Loucy (cell line): ENCODE measurements at regions not wholly inside any gene's neighbourhood (a gene's known extent, or its start where the extent isn't known, plus 50 kb on each side); places are given as distances from the start of the nearest gene placed in this dataset.

ENCODE experiments used
- H2AFZ ChIP-seq: fragments of 200-600 bp; sonication (generic); 2 replicates; pipeline ENCODE4 v1.6.0; 2016; ENCODE audit warnings: antibody characterized with exemption, mild to moderate bottlenecking, low read length, moderate library complexity
- H3F3A ChIP-seq: fragments of 200-600 bp; 2 replicates; pipeline ENCODE4 v1.6.0; 2016; ENCODE audit warnings: antibody characterized with exemption, low read depth, mild to moderate bottlenecking
- H3K27me3 ChIP-seq: fragments of 200-600 bp; sonication (generic); 2 replicates; pipeline ENCODE4 v1.6.1; 2014; ENCODE audit warnings: low read length, mild to moderate bottlenecking; ENCODE audit not compliant: insufficient read depth, poor library complexity, severe bottlenecking
- H3K36me3 ChIP-seq: fragments of 200-600 bp; sonication (generic); 2 replicates; pipeline ENCODE4 v1.6.1; 2016; ENCODE audit warnings: low read length; ENCODE audit not compliant: insufficient read depth
- H3K4me1 ChIP-seq: fragments of 200-600 bp; sonication (generic); 2 replicates; pipeline ENCODE4 v1.5.1; 2014; ENCODE audit warnings: low read length, mild to moderate bottlenecking; ENCODE audit not compliant: insufficient read depth, poor library complexity, severe bottlenecking
- H3K4me2 ChIP-seq: fragments of 200-600 bp; sonication (generic); 2 replicates; pipeline ENCODE4 v1.6.0; 2014; ENCODE audit warnings: antibody characterized with exemption, low read length, low read depth, mild to moderate bottlenecking; ENCODE audit not compliant: poor library complexity, severe bottlenecking
- H3K4me3 ChIP-seq: fragments of 200-600 bp; sonication (generic); 2 replicates; pipeline ENCODE4 v1.5.1; 2014; ENCODE audit warnings: low read length, mild to moderate bottlenecking, mixed read lengths; ENCODE audit not compliant: poor library complexity, severe bottlenecking
- H3K79me2 ChIP-seq: fragments of 200-600 bp; sonication (generic); 2 replicates; pipeline ENCODE4 v1.6.1; 2014; ENCODE audit warnings: low read length; ENCODE audit not compliant: insufficient read depth
- H3K9ac ChIP-seq: fragments of 200-600 bp; sonication (generic); 2 replicates; pipeline ENCODE4 v1.6.0; 2014; ENCODE audit warnings: mild to moderate bottlenecking, low read depth, low read length, moderate library complexity; ENCODE audit not compliant: poor library complexity, severe bottlenecking
- H3K9me2 ChIP-seq: fragments of 200-600 bp; sonication (generic); replicated peaks from 2 replicates; pipeline ENCODE4 v1.6.1; 2016; ENCODE audit warnings: low read depth, low read length, mixed read lengths
- H3K9me3 ChIP-seq: fragments of 200-600 bp; sonication (generic); 2 replicates; pipeline ENCODE4 v1.6.1; 2014; ENCODE audit warnings: mild to moderate bottlenecking, antibody characterized with exemption, low read length, low read depth; ENCODE audit not compliant: insufficient read depth
- H4K20me1 ChIP-seq: fragments of 200-600 bp; sonication (generic); 2 replicates; pipeline ENCODE4 v1.6.0; 2014; ENCODE audit warnings: antibody characterized with exemption, low read length, mild to moderate bottlenecking; ENCODE audit not compliant: insufficient read depth, poor library complexity, severe bottlenecking
- EZH2phosphoT487 ChIP-seq: fragments of 200-600 bp; IDR thresholded peaks from 2 replicates; pipeline ENCODE4 v1.6.1; 2018; ENCODE audit warnings: antibody characterized with exemption, mild to moderate bottlenecking, moderate library complexity, borderline replicate concordance
- TF ChIP-seq, protein P1 (sequence below): fragments of 200-600 bp; sonication (generic); conservative IDR thresholded peaks from 2 replicates; pipeline ENCODE4 v1.5.1; 2014; ENCODE audit warnings: mild to moderate bottlenecking, antibody characterized with exemption, low read length

DNA sequence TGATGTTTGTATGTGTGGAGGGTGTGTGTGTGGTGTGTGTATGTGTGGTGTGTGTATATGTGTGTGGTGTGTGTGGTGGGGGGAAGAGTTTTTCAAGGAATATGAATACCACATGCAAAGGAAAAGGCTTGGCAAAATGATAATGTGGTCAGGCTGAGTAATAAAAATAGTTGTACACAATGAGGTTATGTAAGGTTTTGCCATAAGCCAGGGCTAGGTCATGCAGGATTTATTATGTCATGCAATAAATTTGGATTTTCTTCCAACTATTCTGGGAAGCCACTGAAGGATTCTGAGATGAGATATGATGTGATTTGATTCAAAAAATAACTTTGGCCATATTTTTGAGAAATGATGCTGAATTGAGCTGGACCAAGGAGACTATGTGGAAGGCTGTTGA is 1191.6 kb upstream of the SEL1L start:
- Histone ChIP-seq H3K4me2 (no peak overlapping the region), H3K4me3 (no peak overlapping the region), H3K9ac (no peak overlapping the region), H3K79me2 (no peaks in the 10 kb centered on the region), H3F3A (no peaks in the 10 kb centered on the region), H3K36me3 (no peaks in the 10 kb centered on the region), H2AFZ (no peak overlapping the region), H3K9me3 (no peaks in the 10 kb centered on the region), H3K9me2 (no peaks in the 10 kb centered on the region), H3K4me1 (no peaks in the 10 kb centered on the region), H4K20me1 (no peaks in the 10 kb centered on the region), H3K27me3 (no peaks in the 10 kb centered on the region)
- TF ChIP-seq, protein P1, sequence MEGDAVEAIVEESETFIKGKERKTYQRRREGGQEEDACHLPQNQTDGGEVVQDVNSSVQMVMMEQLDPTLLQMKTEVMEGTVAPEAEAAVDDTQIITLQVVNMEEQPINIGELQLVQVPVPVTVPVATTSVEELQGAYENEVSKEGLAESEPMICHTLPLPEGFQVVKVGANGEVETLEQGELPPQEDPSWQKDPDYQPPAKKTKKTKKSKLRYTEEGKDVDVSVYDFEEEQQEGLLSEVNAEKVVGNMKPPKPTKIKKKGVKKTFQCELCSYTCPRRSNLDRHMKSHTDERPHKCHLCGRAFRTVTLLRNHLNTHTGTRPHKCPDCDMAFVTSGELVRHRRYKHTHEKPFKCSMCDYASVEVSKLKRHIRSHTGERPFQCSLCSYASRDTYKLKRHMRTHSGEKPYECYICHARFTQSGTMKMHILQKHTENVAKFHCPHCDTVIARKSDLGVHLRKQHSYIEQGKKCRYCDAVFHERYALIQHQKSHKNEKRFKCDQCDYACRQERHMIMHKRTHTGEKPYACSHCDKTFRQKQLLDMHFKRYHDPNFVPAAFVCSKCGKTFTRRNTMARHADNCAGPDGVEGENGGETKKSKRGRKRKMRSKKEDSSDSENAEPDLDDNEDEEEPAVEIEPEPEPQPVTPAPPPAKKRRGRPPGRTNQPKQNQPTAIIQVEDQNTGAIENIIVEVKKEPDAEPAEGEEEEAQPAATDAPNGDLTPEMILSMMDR: no peak
- no peak for TF ChIP-seq EZH2phosphoT487

GRCh38 chr14:82731526-82731925 is 1197.9 kb upstream of the SEL1L start:
- Histone ChIP-seq H3K36me3 (no peaks in the 10 kb centered on the region), H3K27me3 (no peaks in the 10 kb centered on the region), H3K9me2 (no peaks in the 10 kb centered on the region), H3K4me2 (no peak overlapping the region), H4K20me1 (no peaks in the 10 kb centered on the region), H3K4me3 (no peak overlapping the region), H3K9ac (no peak overlapping the region), H3K4me1 (no peaks in the 10 kb centered on the region), H3F3A (no peaks in the 10 kb centered on the region), H2AFZ (no peak overlapping the region), H3K9me3 (no peaks in the 10 kb centered on the region), H3K79me2 (no peaks in the 10 kb centered on the region)
- TF ChIP-seq EZH2phosphoT487: no peak
- TF ChIP-seq, protein P1: no peak

DNA sequence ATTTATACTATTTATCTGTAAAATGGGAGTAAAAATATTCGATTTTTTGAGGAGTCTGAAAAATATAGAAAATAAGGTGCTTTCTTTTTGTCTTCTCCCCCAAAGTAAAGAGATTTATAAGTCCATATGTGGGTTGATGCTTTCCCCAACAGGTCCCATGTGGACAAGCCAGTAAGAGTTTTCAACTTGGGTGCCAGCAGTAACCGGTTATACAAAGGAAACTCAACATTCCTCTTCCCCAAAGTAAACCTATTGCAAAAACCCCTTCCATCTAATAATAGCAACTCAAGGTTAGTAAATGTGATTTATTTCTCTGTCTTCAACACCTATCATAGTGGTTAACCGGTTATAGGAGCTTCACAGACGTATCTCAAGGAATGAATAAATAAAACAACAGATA is 1206.9 kb upstream of the SEL1L start:
- Histone ChIP-seq H4K20me1 (no peaks in the 10 kb centered on the region), H3F3A (no peaks in the 10 kb centered on the region)

More for the DNA sequence above, 1206.9 kb upstream of the SEL1L start:
- no peaks in the 10 kb centered on the region for H3K36me3 ChIP-seq
- no peaks in the 10 kb centered on the region for H3K27me3 ChIP-seq
- H3K4me2 ChIP-seq: no peak overlapping the region
- H2AFZ ChIP-seq: no peak overlapping the region
- H3K4me3 ChIP-seq: no peak overlapping the region
- H3K9ac ChIP-seq: no peak overlapping the region
- TF ChIP-seq, protein P1: no peak
- TF ChIP-seq EZH2phosphoT487: no peak
- H3K9me3 ChIP-seq: no peaks in the 10 kb centered on the region
- no peaks in the 10 kb centered on the region for H3K4me1 ChIP-seq
- H3K79me2 ChIP-seq: no peaks in the 10 kb centered on the region
- H3K9me2 ChIP-seq: no peaks in the 10 kb centered on the region
